CD14-positive monocyte (primary cell): ENCODE measurements at regions not wholly inside any gene's neighbourhood (a gene's known extent, or its start where the extent isn't known, plus 50 kb on each side); places are given as distances from the start of the nearest gene placed in this dataset.

Source experiments
- DNase-seq, 3 donors: peaks; one replicate each; pipeline ENCODE4 v3.0.0-alpha.2; 2011 to 2022
- H2AFZ ChIP-seq: 2 replicates; pipeline ENCODE4 v1.6.0; 2012; ENCODE audit warnings: mild to moderate bottlenecking, low read depth, low read length, inconsistent platforms; ENCODE audit not compliant: insufficient read depth, poor library complexity, severe bottlenecking
- H3K27ac ChIP-seq, 2 donors: 1 replicate in 1 of 2; 2 replicates in 1 of 2; pipeline ENCODE4 v1.5.1; 2012 to 2013; ENCODE audit warnings: low read length in 2 of 2, control low read depth in 1 of 2, inconsistent platforms in 1 of 2, low read depth in 1 of 2, mild to moderate bottlenecking in 1 of 2
- H3K27me3 ChIP-seq, 2 donors: one replicate each; pipeline versions ENCODE4 v1.6.0 to v1.6.1; 2011 to 2013; ENCODE audit warnings: low read length in 2 of 2; ENCODE audit not compliant: control insufficient read depth in 2 of 2, insufficient read depth in 2 of 2
- H3K36me3 ChIP-seq, 2 donors: replicated peaks in 1 of 2; 1 replicate in 1 of 2; 2 replicates in 1 of 2; pipeline versions ENCODE4 v1.5.1 to v1.6.1; 2012 to 2013; ENCODE audit warnings: low read length in 2 of 2, control low read depth in 1 of 2, inconsistent platforms in 1 of 2, mild to moderate bottlenecking in 1 of 2; ENCODE audit not compliant: insufficient read depth in 2 of 2, control insufficient read depth in 1 of 2
- H3K4me1 ChIP-seq, 2 donors: 1 replicate in 1 of 2; 2 replicates in 1 of 2; pipeline versions ENCODE4 v1.5.1 to v1.6.1; 2012 to 2013; ENCODE audit warnings: low read length in 2 of 2, control low read depth in 1 of 2, inconsistent platforms in 1 of 2, mild to moderate bottlenecking in 1 of 2, moderate library complexity in 1 of 2; ENCODE audit not compliant: insufficient read depth in 2 of 2, control insufficient read depth in 1 of 2
- H3K4me2 ChIP-seq: replicated peaks from 2 replicates; pipeline ENCODE3; 2012; ENCODE audit warnings: low read length, moderate library complexity, mild to moderate bottlenecking; ENCODE audit not compliant: poor library complexity, severe bottlenecking; ENCODE audit errors: extremely low read depth
- H3K4me3 ChIP-seq, 3 experiments: fragments of 200-600 bp in 1 of 3; sonication (generic) in 1 of 3; replicated peaks in 1 of 3; 1 replicate in 2 of 3; 2 replicates in 1 of 3; pipeline ENCODE4 v1.5.1; 2011 to 2013; ENCODE audit warnings: low read length in 3 of 3, mild to moderate bottlenecking in 3 of 3, control low read depth in 2 of 3, low read depth in 2 of 3, inconsistent platforms in 1 of 3, moderate library complexity in 1 of 3
- H3K79me2 ChIP-seq: 2 replicates; pipeline ENCODE4 v1.6.0; 2012; ENCODE audit warnings: mild to moderate bottlenecking, control low read depth, inconsistent platforms, low read length, moderate library complexity; ENCODE audit not compliant: insufficient read depth
- H3K9ac ChIP-seq: 2 replicates; pipeline ENCODE4 v1.6.0; 2017; ENCODE audit warnings: low read length, mild to moderate bottlenecking; ENCODE audit not compliant: insufficient read depth, poor library complexity, severe bottlenecking
- H3K9me3 ChIP-seq, 2 donors: replicated peaks in 1 of 2; 1 replicate in 1 of 2; 2 replicates in 1 of 2; pipeline versions ENCODE4 v1.5.1 to v1.6.1; 2012 to 2013; ENCODE audit warnings: low read length in 2 of 2, control low read depth in 1 of 2; ENCODE audit not compliant: control insufficient read depth in 1 of 2, insufficient read depth in 1 of 2
- H4K20me1 ChIP-seq: 2 replicates; pipeline ENCODE4 v1.6.0; 2012; ENCODE audit warnings: mild to moderate bottlenecking, low read length, control low read depth, moderate library complexity; ENCODE audit not compliant: insufficient read depth
- H3K27ac Mint-ChIP-seq, 7 donors: one replicate each; pipeline ENCODE4 v1.8.0; 2020; ENCODE audit warnings: mild to moderate bottlenecking in 7 of 7, mixed read lengths in 7 of 7, moderate library complexity in 6 of 7, inconsistent platforms in 2 of 7
- H3K27me3 Mint-ChIP-seq, 3 donors: one replicate each; pipeline ENCODE4 v1.8.0; 2021 to 2022; ENCODE audit warnings: low read depth in 3 of 3, mild to moderate bottlenecking in 3 of 3, mixed read lengths in 3 of 3, moderate library complexity in 3 of 3, inconsistent platforms in 1 of 3
- H3K36me3 Mint-ChIP-seq, 2 donors: one replicate each; pipeline ENCODE4 v1.8.0; 2020; ENCODE audit warnings: mixed read lengths in 2 of 2, inconsistent platforms in 1 of 2, mild to moderate bottlenecking in 1 of 2
- H3K4me1 Mint-ChIP-seq: one replicate; pipeline ENCODE4 v1.8.0; 2020; ENCODE audit warnings: mild to moderate bottlenecking, mixed read lengths
- H3K4me3 Mint-ChIP-seq, 2 donors: one replicate each; pipeline ENCODE4 v1.8.0; 2020; ENCODE audit warnings: mild to moderate bottlenecking in 2 of 2, mixed read lengths in 2 of 2, moderate library complexity in 1 of 2
- H3K9me3 Mint-ChIP-seq, 7 donors: one replicate each; pipeline ENCODE4 v1.8.0; 2020 to 2022; ENCODE audit warnings: mixed read lengths in 7 of 7, mild to moderate bottlenecking in 6 of 7, moderate library complexity in 6 of 7, inconsistent platforms in 2 of 7
- CTCF ChIP-seq: fragments of 200-600 bp; IDR thresholded peaks from one replicate; pipeline ENCODE4 v1.8.0; 2022; ENCODE audit warnings: antibody characterized with exemption, mild to moderate bottlenecking
- WGBS: methylation state at CpG from one replicate; pipeline ENCODE4 v1.1.5; 2013; ENCODE audit warnings: missing lambda C conversion rate; ENCODE audit not compliant: insufficient coverage; 5-methylcytosine and 5-hydroxymethylcytosine counted together
- intact Hi-C, 2 donors: fragments of 100-400 bp; cut with micrococcal nuclease; formaldehyde crosslinking; loops; one replicate each; pipeline versions ENCODE4 v1.15.0 to v1.15.1; 2023

DNA sequence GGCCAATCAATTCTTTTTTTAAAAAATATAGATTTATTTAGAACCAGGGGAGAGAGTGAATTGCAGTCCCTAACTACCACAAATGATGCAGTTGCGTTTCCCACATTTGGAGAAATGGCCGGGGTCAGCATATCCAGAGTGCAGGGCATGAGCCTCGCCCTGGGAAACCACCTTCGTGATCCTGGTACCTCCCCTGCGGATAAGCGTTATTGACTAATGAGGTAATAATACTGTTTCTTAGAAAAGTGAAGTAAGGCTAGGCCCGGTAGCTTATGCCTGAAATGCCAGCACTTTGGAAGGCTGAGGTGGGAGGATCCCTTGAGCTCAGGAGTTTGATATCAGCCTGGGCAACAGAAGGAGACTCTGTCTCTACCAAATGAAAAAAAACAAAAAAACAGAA, 111.5 kb upstream of the SLC45A1 start:
- intact Hi-C loops: no loop called here
- DNase-seq: no peak
- Mint-ChIP-seq H3K9me3 (no peaks in the 10 kb centered on the region), H3K4me1 (peaks cover 45% of the 10 kb centered on the region), H3K27me3 (peaks cover 4 to 6% (median 4%) of the 10 kb centered on the region in 3 donors), H3K4me3 (no peak overlapping the region), H3K36me3 (no peaks in the 10 kb centered on the region), H3K27ac (no peak overlapping the region)
- Histone ChIP-seq H3K27ac (no peak overlapping the region), H2AFZ (no peak overlapping the region), H3K4me3 (no peak overlapping the region), H3K4me1 (peaks cover 29 to 34% of the 10 kb centered on the region in 2 donors), H3K4me2 (no peak overlapping the region), H3K9ac (no peak overlapping the region), H3K9me3 (no peaks in the 10 kb centered on the region), H3K27me3 (no peaks in the 10 kb centered on the region), H3K36me3 (no peaks in the 10 kb centered on the region), H3K79me2 (no peaks in the 10 kb centered on the region), H4K20me1 (no peaks in the 10 kb centered on the region)
- 82% methylated on average over 2 of the region's 7 CpGs for WGBS
- no peak for TF ChIP-seq CTCF

DNA sequence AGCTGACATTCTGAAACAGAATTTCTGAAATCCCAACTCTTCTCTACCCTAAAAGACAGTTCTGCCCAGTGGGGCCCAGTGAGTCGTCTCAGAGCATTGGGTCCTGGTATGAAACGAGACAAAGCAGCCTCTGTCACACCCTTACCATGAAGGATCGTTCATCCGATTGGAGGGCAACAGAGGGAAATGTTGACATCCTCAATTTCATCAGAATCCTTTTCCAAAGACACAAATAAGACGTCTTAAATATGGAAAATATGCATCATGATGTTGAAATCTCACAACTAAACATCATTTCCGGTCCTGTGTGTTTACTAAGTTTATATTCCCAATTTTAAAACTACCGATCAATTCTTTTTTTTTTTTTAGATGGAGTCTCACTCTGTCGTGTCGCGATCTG, 112.1 kb upstream of the SLC45A1 start:
- no peak overlapping the region for H3K4me3 Mint-ChIP-seq

More for the DNA sequence above, 112.1 kb upstream of the SLC45A1 start:
- no peaks in the 10 kb centered on the region for H3K27me3 ChIP-seq
- H3K4me3 ChIP-seq: no peak overlapping the region
- no peaks in the 10 kb centered on the region for H3K9me3 ChIP-seq
- intact Hi-C loops: no loop called here
- no peak overlapping the region for H3K27ac ChIP-seq
- Mint-ChIP-seq H3K9me3 (no peaks in the 10 kb centered on the region), H3K36me3 (no peaks in the 10 kb centered on the region), H3K4me1 (peaks cover 39% of the 10 kb centered on the region), H3K27ac (peak overlapping the region in 2 of 7 donors; percentile 6 to 72), H3K27me3 (peaks cover 3 to 7% (median 4%) of the 10 kb centered on the region in 3 donors)
- 100% methylated on average over 3 of the region's 10 CpGs for WGBS
- H3K36me3 ChIP-seq: no peaks in the 10 kb centered on the region
- no peak for TF ChIP-seq CTCF
- H2AFZ ChIP-seq: no peak overlapping the region
- H3K79me2 ChIP-seq: no peaks in the 10 kb centered on the region
- no peak overlapping the region for H3K4me2 ChIP-seq
- no peak overlapping the region for H3K9ac ChIP-seq
- peaks cover 23 to 28% of the 10 kb centered on the region in 2 donors for H3K4me1 ChIP-seq
- no peaks in the 10 kb centered on the region for H4K20me1 ChIP-seq
- DNase-seq: no peak
